NCI-H2107 treated with DMSO at 0.1 percent for 48 hours (cell line): ENCODE measurements at regions not wholly inside any gene's neighbourhood (a gene's known extent, or its start where the extent isn't known, plus 50 kb on each side); places are given as distances from the start of the nearest gene placed in this dataset.
"Not testable (repeated sequence)": the region's sequence is repeated elsewhere in the genome, so short reads cannot be mapped to it uniquely, and the experiment has no call there.

Experiments used
- DNase-seq: peaks from one replicate; lab custom pipeline; 2025; ENCODE audit not compliant: unreplicated experiment; lab: John Stamatoyannopoulos, UW

DNA sequence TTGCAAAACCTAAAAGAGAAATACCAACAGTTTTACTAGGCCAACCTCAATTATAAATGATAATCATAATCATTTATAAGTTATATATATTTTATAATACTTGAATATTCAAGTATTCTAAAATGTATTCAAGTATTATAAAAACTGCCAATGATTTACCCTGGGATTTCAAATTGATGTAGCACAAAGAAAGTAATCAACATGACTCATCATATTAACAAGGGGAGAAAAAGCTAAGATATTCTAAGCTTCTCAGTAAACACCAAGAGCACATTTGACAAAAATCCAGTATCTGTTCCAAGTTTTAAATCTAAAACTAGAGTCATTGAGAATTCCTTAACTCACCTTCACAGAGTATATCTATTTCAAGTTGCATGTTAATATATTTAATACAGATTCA, 56.1 kb downstream of the CAPZA3 start:
- no peak for DNase-seq

DNA sequence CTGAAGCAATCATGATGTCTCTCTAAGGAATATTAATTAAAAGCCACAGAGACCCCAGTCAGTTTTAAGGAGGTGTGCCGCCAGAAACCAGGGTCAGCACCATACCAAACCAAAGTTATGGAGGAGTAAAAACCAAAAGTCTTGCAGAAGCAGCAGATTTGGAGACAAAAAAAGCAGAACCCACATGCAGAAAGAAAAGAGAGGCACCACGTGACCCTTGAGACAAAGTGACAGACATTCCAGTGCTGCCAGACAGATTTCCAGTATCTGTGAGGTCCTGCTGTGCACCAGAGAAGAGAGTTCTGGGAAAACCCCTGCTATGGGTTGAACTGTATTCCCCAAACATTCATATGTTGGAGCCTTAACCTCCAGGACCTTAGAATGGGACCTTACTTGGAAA, 59.7 kb downstream of the CAPZA3 start:
- DNase-seq = no peak

DNA sequence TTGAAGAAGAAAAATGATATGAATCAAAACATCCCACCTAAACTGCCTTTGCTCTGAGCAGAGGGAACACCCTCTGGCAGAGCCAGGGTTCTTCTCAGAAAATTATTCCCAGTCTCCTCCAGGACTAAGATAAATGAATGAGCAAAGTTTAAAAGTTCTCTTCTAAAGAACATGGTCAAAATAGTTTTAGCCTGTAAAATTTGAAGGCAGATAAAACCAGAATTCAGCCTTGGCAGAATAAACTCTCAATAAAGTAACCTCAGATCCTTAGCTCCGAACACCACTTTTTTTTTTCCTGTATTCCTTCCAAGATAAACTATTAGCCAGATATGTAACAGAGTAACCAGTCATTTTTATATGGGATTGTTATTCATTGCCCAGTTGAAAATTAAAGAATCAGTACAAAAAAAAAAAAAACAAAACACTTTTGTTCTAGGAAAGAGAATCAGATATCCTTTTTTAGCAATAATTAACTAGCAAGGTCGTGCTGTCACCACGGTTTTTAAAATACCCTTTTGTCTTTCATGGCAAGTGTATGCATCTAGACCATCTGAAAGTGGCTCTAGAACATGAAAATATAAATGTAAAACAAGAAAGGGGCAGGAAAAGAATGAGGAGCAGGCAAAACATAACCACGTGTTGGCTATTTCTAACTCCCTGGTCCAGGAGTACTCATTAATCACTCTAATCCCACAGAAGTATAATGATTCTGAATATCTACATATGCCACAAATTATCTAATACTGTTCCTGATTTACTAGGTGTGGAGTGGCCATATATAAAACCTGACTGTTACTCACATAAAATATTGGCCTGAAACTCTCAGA, 60.8 kb downstream of the CAPZA3 start:
- no peak for DNase-seq

DNA sequence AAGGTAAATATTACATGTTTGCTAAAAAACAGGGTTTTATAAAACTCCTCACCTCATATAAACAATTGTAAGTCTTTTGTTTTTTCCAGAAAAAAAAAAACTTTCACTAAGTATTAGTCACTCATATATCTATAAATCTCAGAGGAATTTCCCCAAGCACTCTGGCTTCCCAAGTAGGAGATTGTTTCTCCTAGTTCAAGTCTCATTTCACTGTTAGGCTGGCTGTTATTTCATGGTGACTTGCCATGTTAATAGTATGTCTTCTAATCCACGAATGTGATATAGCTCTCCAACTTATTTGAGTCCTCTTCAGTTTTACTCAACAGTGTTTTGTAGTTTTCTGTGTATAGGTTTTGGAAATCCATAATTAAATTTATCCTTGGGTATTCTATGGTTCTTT, 61.6 kb downstream of the CAPZA3 start:
- DNase-seq = no peak

- no peak for DNase-seq
Observed at GRCh38 chr12:18805516-18806248, 67.8 kb downstream of the CAPZA3 start.

- no peak for DNase-seq
Observed at GRCh38 chr12:18807714-18808113, 69.8 kb downstream of the CAPZA3 start.

DNA sequence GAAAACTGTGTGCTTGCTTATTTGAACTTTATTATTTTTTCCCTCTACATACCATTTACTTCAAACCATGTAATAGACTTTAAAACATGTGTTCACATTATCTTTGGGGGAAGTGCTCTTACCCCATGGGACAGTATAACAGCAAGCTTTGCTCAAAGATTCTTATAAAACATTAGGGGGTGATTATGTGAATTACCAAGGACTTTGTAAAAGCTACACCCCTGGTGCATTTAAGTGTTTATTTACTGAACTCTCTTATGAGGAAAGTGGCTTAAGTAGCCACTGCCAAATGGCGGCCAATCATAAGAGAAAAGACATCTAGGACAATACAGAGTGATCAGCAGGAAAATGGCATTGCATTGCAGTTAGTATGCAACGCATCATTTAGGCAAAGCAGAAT, 70.3 kb downstream of the CAPZA3 start:
- no peak for DNase-seq

- DNase-seq = no peak
Observed at GRCh38 chr12:18810537-18811253, 72.8 kb downstream of the CAPZA3 start.

DNA sequence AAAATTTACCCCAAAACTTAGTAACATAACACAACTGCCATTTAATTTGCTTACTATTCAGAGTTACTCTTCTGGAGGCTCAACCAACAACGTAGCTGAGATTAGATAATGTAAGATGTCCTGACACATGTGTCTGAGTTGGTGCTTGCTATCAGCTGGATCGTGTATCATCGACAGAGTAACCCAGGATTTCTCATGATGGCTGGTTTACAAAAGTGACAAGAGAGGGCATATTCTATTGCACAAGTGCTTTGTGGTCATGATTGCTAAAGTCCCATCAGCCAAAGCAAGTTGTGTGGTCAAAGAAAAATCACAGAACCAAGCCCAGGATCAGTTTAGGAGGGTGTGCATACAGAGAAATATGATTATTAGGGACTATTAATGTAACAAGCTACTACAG, 73.4 kb downstream of the CAPZA3 start:
- no peak for DNase-seq

- DNase-seq = no peak
Observed at GRCh38 chr12:18813753-18814152, 75.8 kb downstream of the CAPZA3 start.

DNA sequence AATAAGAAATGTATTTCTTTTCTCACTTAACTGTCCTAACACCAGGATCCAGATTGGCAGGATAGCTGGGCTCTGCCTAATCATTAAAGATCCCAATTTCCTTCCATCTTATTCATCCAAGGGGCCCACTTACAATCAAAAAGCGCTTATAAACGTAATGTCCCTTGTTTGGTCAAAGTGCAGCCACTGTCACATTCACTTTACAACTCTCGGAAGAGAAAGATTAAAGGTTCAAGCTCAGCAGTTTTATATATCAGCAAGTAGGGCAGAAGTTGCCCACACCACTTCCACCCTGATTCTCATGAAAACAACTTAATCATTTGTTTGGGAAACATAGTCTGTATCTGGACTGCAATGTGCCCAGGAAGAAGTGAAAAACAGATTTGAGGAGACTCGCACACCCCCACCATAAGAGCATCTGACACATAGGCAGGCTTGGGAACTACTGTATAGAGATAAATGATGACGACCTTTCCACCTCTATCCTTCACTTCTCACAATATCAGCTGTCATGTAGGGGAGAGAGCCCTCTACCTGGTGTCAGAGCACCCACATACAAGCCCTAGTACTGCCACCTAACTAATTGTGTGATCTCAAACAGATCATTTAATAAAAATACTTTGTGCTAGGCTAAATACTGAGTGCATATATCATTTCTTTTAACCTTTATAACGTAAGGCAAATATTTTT, 80.8 kb downstream of the CAPZA3 start:
- no peak for DNase-seq

DNA sequence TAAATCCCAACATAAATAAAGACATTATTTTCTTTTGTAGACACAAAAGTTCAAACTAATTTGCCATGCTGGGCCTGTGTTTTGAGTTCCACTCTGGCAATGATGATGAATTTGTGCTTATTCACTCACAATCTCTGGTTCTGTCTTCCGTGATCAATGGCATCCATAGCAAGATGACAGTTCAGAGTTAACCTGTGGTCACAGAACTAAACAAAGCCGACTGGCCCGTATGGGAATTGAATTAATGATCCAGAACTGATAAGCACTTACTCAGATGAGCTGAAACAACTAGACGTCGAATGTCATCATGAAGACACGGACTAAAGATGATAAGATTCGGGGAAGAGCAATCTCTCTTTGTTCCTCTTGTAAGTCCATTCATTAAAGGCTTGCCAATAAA, 81.6 kb downstream of the CAPZA3 start:
- no peak for DNase-seq

- DNase-seq = no peak
Observed at GRCh38 chr12:18823461-18823860, 85.5 kb downstream of the CAPZA3 start.

GRCh38 chr12:18824287-18824686, 86.4 kb downstream of the CAPZA3 start:
- no peak for DNase-seq

DNA sequence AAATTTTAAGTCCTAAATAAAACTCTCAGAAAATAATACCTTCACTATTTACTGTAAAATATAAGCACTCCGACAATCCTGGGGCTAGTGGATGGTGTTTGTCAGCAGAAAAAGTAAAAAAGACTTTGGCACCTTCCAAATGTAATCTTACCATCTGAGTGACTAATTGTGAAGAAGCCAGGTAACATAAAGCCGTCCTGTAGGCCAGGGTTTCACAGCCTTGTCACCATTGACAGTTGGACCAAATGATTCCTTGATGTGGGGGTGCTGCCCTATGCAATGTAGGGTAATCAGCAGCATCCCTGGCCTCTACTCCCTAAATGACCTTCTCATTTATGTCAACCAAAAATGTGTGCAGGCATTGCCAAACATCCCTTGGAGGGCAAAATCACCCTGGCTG, 87.2 kb downstream of the CAPZA3 start:
- DNase-seq = no peak

- DNase-seq = no peak
Observed at GRCh38 chr12:18827913-18828312, 90.0 kb downstream of the CAPZA3 start.

DNA sequence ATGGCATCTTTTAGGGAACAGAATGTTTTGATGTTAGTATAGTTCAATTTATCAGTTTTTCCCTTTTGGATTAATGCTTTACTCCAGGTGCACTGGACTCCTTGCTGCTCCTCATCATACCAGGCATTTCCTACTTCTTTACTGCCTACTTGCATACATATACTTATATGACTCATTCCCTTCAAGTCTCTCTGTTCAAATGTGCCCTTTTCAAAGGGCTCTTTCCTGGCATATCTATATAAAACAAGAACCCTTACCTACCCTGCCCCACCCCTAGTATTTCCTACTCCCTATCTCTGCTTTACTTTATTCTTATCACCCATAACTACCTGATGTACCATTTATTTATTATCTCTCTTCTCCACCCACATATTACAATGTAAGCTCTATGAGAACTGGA, 90.6 kb downstream of the CAPZA3 start:
- no peak for DNase-seq

DNA sequence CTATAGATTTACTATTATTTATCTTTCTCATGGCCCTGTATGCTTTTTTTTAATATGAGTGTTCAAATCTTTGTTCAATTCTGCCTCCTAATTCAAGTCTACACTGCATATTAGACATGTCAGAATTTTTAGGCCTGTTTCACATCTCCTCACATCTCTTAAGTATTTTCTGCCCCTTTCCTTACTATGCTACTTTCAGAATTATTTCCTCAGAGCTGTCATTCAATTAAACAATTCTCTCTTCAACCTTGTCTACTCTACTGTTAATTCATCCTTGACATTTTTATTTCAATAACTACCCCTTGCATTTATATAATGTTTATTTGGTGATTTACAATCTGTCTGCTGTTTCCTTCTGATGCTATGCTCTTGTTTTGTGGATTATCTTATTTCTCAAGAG, 91.1 kb downstream of the CAPZA3 start:
- no peak for DNase-seq

DNA sequence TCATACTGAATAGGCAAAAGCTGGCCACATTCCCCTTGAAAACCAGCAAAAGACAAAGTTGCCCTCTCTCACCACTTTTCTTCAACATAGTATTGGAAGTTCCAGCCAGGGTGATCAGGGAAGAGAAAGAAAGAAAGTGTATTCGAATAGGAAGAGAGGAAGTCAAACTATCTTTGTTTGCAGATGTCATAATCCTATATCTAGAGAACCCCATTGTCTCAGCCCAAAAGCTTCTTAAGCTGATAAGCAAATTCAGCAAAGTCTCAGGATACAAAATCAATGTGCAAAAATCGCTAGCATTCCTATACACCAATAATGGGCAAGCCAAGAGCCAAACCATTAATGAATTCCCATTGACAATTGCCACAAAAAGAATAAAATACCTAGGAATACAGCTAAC, 95.0 kb downstream of the CAPZA3 start:
- not testable (repeated sequence) for DNase-seq

DNA sequence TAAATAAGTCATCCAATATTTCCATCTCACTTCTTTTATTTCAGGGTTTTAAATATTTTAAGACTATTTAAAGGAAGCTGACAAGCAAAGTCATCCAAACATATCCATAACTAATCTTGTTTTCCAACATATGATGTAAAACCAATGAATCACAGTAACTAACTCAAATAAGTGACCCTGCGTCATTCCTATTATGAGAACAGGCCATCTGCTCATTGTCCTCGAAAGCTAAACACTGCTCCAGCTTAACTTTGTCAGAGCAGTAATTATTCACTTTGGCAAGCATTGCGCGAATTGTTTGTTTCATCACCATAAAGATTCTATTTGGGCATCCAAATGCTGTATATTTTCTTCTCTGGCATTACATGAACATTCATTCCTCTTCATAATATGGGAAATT, 99.1 kb downstream of the CAPZA3 start:
- DNase-seq = no peak

- no peak for DNase-seq
Observed at GRCh38 chr12:18837505-18837904, 99.6 kb downstream of the CAPZA3 start.
